ENCODE measurements at regions not wholly inside any gene's neighbourhood (a gene's known extent, or its start where the extent isn't known, plus 50 kb on each side); places are given as distances from the start of the nearest gene placed in this dataset.
"Not testable (repeated sequence)": the region's sequence is repeated elsewhere in the genome, so short reads cannot be mapped to it uniquely, and the experiment has no call there.

GRCh38 chr2:85942346-85942957 is 53.7 kb upstream of the ST3GAL5 start:
- ATAC-seq (no peak), DNase-seq (no peak)
- Histone ChIP-seq H3K4me3 (no peak overlapping the region), H3K27ac (no peak overlapping the region), H3K9me3 (peaks cover 0 to 29% of the 10 kb centered on the region in 2 donors), H3K27me3 (no peaks in the 10 kb centered on the region), H3K36me3 (no peaks in the 10 kb centered on the region), H3K4me1 (no peaks in the 10 kb centered on the region)
- TF ChIP-seq CTCF (IDR thresholded peaks at IDR 0.05) = no peak
- intact Hi-C loops (cut with DNase I) = no loop called here

GRCh38 chr2:85941490-85941889 is 52.7 kb upstream of the ST3GAL5 start:
- intact Hi-C loops (cut with DNase I); H3K4me1 ChIP-seq; H3K27me3 ChIP-seq; H3K4me3 ChIP-seq; H3K27ac ChIP-seq; DNase-seq; ATAC-seq; H3K36me3 ChIP-seq: not testable (repeated sequence)
- H3K9me3 ChIP-seq = peaks cover 0 to 24% of the 10 kb centered on the region in 2 donors

- no peaks in the 10 kb centered on the region for H3K27me3 ChIP-seq
- no peaks in the 10 kb centered on the region for H3K36me3 ChIP-seq
- H3K9me3 ChIP-seq = peaks cover 0 to 24% of the 10 kb centered on the region in 2 donors
- no peak for TF ChIP-seq CTCF (IDR thresholded peaks at IDR 0.05)
- H3K4me3 ChIP-seq = no peak overlapping the region
- DNase-seq (no peak), ATAC-seq (no peak)
- intact Hi-C loops (cut with DNase I) = no loop called here
- H3K4me1 ChIP-seq = no peaks in the 10 kb centered on the region
- H3K27ac ChIP-seq = no peak overlapping the region
Observed at GRCh38 chr2:85939131-85939530, 50.3 kb upstream of the ST3GAL5 start.
